Psoas muscle (tissue), 7 donors: ENCODE measurements at regions not wholly inside any gene's neighbourhood (a gene's known extent, or its start where the extent isn't known, plus 50 kb on each side); places are given as distances from the start of the nearest gene placed in this dataset.

Experiments
- ATAC-seq, 4 donors: fragments of 200-7000 bp; cut with Tn5 transposase; one replicate each; pipeline ENCODE4 v1.9.1; 2020; ENCODE audit warnings: moderate library complexity in 3 of 4, mild to moderate bottlenecking in 2 of 4
- DNase-seq, 2 donors: peaks; one replicate each; pipeline ENCODE4 v3.0.0-alpha.2; 2020
- H3K27ac ChIP-seq: fragments of 200-600 bp; one replicate; pipeline ENCODE4 v1.8.0; 2022
- H3K27me3 ChIP-seq, 3 donors: fragments of 200-600 bp in 1 of 3; one replicate each; pipeline versions ENCODE4 v1.6.1 to v1.8.0; 2013 to 2022; ENCODE audit warnings: low read length in 2 of 3, mild to moderate bottlenecking in 2 of 3, moderate library complexity in 1 of 3; ENCODE audit not compliant: insufficient read depth in 3 of 3
- H3K36me3 ChIP-seq, 2 donors: fragments of 200-600 bp in 1 of 2; one replicate each; pipeline versions ENCODE4 v1.6.1 to v1.8.0; 2013 to 2022; ENCODE audit warnings: low read depth in 1 of 2, mild to moderate bottlenecking in 1 of 2, moderate library complexity in 1 of 2; ENCODE audit not compliant: insufficient read depth in 1 of 2
- H3K4me1 ChIP-seq: fragments of 200-600 bp; one replicate; pipeline ENCODE4 v1.8.0; 2022
- H3K4me3 ChIP-seq: fragments of 200-600 bp; one replicate; pipeline ENCODE4 v1.8.0; 2022; ENCODE audit warnings: mild to moderate bottlenecking
- H3K9me3 ChIP-seq: fragments of 200-600 bp; one replicate; pipeline ENCODE4 v1.8.0; 2022
- WGBS, 3 donors: extraction: QIAGEN DNeasy Blood & Tissue Kit; methylation state at CpG; one replicate each; pipeline versions ENCODE4 v1.1.6 to v1.1.7; 2013; 5-methylcytosine and 5-hydroxymethylcytosine counted together
- intact Hi-C, 2 donors: fragments of 100-400 bp; cut with DNase I; formaldehyde crosslinking; loops; one replicate each; pipeline versions ENCODE4 v1.11.0 to v1.14.2; 2022
- TF ChIP-seq, protein P1 (sequence below): fragments of 200-600 bp; IDR thresholded peaks from one replicate; pipeline ENCODE4 v1.8.0; 2022; ENCODE audit warnings: antibody characterized with exemption
- donor health status: healthy with polysubstance abuse.
- donor health status: DM: no; HTN: no; CAD: no; lungs with moderate emphysema.
- donor health status: Bipolar disorder and iron deficiency.
- donor health status: healthy.
- donor health status: DM: yes; HTN: yes; CAD: no.
- donor health status: DM: no; HTN: no; CAD: no.
- donor health status: DM: yes; HTN: yes; CAD: no.

DNA sequence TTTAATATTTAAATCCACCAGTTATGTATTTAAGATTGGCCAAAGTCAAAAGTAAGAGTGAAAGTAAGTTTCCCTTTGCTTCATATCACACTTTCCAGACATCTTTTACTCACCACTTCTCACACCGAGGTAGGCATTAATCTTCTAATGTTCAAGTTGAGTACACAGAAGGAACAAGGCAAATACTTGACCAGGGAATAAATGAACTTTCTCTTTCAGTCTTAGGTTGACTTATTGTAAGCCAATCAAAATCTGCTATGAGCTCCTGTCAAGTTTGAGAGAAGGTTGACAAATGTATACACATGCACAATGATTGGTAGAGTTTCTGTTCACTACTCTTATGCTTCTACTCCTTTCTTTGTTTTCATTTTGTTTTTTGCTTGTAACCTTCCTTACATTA lies 842.5 kb downstream of the REEP3 start:
- no peak for ATAC-seq
- Histone ChIP-seq H3K4me3 (no peak overlapping the region), H3K27ac (no peak overlapping the region), H3K9me3 (no peaks in the 10 kb centered on the region), H3K36me3 (no peaks in the 10 kb centered on the region), H3K4me1 (no peaks in the 10 kb centered on the region), H3K27me3 (no peaks in the 10 kb centered on the region)
- intact Hi-C loops: no loop called here
- TF ChIP-seq, protein P1, sequence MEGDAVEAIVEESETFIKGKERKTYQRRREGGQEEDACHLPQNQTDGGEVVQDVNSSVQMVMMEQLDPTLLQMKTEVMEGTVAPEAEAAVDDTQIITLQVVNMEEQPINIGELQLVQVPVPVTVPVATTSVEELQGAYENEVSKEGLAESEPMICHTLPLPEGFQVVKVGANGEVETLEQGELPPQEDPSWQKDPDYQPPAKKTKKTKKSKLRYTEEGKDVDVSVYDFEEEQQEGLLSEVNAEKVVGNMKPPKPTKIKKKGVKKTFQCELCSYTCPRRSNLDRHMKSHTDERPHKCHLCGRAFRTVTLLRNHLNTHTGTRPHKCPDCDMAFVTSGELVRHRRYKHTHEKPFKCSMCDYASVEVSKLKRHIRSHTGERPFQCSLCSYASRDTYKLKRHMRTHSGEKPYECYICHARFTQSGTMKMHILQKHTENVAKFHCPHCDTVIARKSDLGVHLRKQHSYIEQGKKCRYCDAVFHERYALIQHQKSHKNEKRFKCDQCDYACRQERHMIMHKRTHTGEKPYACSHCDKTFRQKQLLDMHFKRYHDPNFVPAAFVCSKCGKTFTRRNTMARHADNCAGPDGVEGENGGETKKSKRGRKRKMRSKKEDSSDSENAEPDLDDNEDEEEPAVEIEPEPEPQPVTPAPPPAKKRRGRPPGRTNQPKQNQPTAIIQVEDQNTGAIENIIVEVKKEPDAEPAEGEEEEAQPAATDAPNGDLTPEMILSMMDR: no peak
- 78 to 90% (median 82%) methylated on average over 1 of the region's 1 CpG for WGBS, 3 donors
- no peak for DNase-seq

DNA sequence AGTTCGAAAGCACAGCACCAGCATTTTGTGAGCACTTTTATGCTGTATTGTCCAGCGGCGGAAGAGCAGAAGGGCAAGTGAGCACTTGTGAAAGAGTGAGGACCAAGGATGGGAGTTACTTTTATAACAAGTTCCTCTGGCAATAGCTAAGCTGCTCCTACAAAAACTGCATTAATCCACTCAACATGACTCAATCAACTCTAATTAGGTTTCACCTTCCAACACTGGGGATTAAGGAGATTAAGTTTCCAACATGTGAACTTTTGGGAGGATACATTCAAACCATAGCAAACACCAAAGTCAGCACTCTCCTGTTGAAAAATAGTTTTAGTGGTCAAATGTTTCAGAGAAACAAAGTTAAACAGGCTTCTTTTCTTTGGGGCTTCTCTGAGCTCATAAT lies 844.5 kb downstream of the REEP3 start:
- H3K27me3 ChIP-seq: no peaks in the 10 kb centered on the region
- DNase-seq (no peak), ATAC-seq (no peak)
- H3K4me1 ChIP-seq: no peaks in the 10 kb centered on the region
- no peak overlapping the region for H3K27ac ChIP-seq
- 89 to 90% (median 89%) methylated on average over 3 of the region's 3 CpGs for WGBS, 3 donors
- TF ChIP-seq, protein P1: no peak
- no peaks in the 10 kb centered on the region for H3K9me3 ChIP-seq
- H3K36me3 ChIP-seq: no peaks in the 10 kb centered on the region
- H3K4me3 ChIP-seq: no peak overlapping the region
- intact Hi-C loops: no loop called here

- H3K27ac ChIP-seq: no peak overlapping the region
- TF ChIP-seq, protein P1: no peak
Measured at GRCh38 chr10:64368298-64368697, 847.1 kb downstream of the REEP3 start.

DNA sequence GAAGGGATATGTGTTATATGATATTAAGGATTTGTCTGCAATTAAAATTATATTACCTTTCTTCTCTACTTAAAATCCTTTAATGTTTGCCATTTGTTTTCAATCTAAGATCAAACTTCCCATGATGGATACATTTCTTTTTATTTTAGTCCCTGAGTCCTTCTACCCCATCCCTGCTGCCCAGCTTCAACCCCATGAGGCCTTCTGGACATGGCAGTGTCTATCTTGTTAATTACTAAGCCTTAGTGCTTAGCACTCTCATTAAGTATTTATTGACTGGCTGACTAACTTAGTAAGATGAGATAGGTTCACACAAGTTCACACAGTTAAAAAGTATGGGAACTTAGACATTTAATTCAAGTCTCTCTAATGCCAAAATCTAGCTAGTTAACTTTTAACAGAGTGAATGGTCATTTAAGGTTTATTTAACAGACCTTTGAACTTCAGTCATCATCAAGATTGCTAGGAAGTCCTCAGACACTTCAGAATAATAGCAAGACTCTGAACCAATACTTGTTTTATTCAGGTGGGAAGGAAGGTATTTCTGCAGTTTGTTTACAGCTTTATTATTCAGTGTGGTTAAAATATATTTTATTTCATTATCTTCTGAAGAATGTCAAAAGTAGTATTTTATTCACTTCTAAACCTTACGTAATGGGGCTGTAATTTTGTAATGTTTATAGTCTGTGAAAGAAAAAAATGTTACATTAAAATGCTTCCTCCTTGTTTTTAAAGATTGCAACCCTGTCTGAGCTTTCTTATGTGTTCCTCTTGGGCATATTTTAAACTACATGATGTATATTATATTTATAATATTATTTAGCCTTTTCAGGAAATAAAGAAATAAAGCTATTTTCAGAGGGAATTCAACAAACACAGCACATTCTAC lies 848.9 kb downstream of the REEP3 start:
- DNase-seq (no peak), ATAC-seq (no peak)
- Histone ChIP-seq H3K36me3 (no peaks in the 10 kb centered on the region), H3K9me3 (no peaks in the 10 kb centered on the region), H3K4me1 (no peaks in the 10 kb centered on the region), H3K27me3 (no peaks in the 10 kb centered on the region), H3K4me3 (no peak overlapping the region), H3K27ac (no peak overlapping the region)
- TF ChIP-seq, protein P1: no peak
- 67 to 80% (median 72%) methylated on average over 1 of the region's 1 CpG for WGBS, 3 donors
- intact Hi-C loops: no loop called here

More at GRCh38 chr10:64368298-64368697, 847.1 kb downstream of the REEP3 start:
- DNase-seq (no peak), ATAC-seq (no peak)
- 73 to 79% (median 77%) methylated on average over 3 of the region's 3 CpGs for WGBS, 3 donors
- H3K4me1 ChIP-seq: no peaks in the 10 kb centered on the region
- no peaks in the 10 kb centered on the region for H3K36me3 ChIP-seq
- H3K9me3 ChIP-seq: no peaks in the 10 kb centered on the region
- H3K27me3 ChIP-seq: no peaks in the 10 kb centered on the region
- H3K4me3 ChIP-seq: no peak overlapping the region
- intact Hi-C loops: no loop called here

- TF ChIP-seq, protein P1: no peak
- Histone ChIP-seq H3K27me3 (no peaks in the 10 kb centered on the region), H3K36me3 (no peaks in the 10 kb centered on the region), H3K9me3 (no peaks in the 10 kb centered on the region), H3K27ac (no peak overlapping the region), H3K4me1 (no peaks in the 10 kb centered on the region), H3K4me3 (no peak overlapping the region)
- intact Hi-C loops: no loop called here
- no peak for ATAC-seq
- DNase-seq: no peak
Measured at GRCh38 chr10:64374346-64374745, 853.1 kb downstream of the REEP3 start.
